AML-193 (cell line): ENCODE measurements at regions not wholly inside any gene's neighbourhood (a gene's known extent, or its start where the extent isn't known, plus 50 kb on each side); places are given as distances from the start of the nearest gene placed in this dataset.
"Not testable (repeated sequence)": the region's sequence is repeated elsewhere in the genome, so short reads cannot be mapped to it uniquely, and the experiment has no call there.

Experiments used
- DNase-seq, 2 experiments: peaks; one replicate each; lab custom pipeline; 2025; lab: John Stamatoyannopoulos, UW

DNA sequence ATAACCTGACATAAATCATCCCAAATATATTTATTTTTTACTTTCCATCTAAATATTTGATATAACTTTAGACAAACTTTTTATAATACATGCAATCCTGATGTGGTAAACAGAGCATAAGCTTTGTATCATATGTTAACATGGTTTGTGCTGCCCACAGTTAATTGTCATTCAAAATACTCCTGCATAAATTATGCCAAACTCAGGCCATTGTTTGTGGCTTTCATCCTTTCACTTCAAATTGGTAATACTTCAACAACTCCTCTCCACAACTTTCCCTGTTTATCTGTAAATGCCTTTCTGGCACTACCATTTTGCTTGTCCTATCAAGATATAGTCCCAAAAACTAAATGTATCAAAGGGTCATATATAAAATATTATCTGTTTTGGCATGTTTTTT lies 586.7 kb downstream of the HINT1 start:
- DNase-seq = no peak

DNA sequence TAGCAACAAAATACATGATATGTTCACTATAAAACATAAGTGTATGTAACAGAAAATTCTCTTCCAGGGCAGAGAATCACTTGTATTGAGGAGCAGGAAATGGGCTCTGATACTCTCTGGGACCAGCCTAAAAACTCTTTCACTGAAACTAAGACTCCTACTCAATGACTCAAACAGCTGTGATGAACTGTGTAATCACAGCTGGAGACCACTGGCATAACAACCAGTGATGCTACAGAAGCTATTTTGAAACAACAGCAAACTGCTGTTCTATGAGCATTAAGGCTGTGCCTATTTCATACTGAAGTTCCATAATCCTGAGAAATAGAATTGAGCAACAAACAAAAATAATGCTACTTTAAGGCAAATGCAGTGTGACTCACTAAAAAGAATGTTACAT lies 594.0 kb downstream of the HINT1 start:
- no peak for DNase-seq

DNA sequence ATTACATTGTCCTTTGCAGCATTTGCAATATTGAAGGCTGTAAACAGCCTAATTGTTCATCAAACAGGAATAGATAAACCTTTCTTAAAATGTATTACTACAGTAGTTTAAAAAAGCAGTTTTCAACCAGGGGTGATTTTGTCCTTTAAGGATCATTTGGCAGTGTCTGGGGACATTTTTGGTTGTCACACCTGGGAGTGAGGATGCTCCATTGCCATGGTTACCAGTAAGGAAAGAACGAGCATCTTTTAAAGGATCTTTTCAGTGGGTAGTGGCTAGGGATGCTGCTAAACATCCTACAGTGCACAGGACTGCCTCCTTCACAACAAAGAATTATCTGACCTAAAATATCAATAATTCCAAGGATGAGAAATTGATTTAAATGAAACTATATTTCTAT lies 596.3 kb downstream of the HINT1 start:
- no peak for DNase-seq

DNA sequence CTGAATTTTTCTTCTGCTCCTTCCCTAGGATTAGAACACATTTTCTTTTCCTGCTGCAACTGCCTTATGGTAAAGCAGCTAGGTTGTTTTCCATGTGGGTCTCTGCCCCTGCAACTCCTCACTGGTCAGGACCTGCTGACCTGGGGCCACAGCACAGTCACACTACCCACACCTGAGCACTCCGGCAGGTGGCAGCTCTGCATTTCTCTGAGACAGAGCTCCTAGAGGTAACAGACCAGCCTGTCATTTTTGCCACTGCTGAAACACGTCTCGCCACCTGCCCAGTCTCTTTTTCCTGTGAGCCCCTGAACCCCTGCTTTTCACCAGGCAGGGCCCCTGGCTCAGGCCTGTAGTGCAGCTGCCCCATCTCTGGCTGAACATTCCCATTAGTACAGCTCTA lies 609.6 kb downstream of the HINT1 start:
- no peak for DNase-seq

DNA sequence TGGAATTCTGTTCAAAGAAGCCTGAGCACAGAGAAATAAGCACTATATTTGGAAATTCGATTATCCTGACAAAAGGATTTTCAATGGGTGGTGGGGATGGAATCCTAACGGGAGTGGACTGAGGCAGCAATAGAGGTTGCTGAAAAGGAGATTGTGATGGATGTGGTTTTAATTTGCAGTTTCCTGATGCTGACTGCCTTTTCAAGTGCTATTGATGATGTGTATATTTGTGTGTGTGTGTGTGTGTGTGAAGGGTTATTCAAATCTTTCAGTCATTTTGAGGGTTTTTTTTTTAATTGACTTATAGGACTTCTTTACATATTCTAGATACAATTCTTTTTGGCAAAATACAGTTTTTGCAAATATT lies 614.5 kb downstream of the HINT1 start:
- DNase-seq = no peak

DNA sequence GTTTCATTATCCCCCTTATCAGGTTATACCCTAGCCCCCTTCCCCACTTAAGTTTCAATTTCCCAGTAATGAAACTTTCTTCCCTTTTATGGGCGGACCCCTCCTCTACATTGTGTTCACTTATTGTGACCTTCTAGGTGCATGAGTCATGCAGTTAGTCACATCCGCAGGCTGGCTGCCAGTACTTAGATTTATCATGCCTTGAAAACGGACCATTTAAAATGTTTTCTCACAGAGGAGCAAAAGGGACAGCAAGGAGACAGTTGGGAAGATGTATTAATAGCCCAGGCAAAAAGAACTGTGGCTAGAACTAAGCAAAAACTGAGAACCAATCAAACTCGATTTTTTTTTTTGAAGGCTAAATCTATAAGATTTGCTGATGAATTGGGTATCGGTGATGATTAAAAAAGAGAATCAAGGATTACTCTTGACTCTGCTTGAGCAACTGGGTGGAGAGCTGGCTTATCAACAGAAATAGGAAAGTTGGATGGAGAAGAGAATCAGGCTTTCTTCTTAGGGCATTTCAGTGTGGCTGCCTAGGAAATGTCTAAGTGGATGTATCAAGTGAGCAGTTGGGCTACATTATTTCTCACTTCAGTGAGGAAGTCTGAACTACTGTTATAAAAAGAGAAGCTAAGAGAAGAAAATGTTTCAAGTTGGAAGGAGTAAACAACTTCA lies 615.0 kb downstream of the HINT1 start:
- DNase-seq = no peak

DNA sequence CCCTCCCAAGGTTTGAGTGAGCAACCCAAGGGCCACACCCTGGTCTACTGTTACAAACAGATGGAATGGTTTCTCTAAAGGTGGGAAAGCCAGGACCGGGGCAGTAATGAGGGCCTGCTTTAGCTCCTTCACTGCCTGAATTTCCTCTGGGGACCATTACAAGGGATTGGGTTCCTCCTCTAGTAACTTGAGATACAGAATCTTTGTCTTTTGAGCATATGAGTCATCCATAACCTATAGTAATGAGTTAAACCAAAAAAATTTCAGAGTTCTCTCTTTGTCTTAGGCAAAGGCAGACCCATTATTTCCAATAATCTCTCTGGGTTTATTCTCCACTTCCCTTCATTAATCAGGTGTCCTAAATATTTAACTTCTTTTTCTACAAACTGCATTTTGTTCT lies 618.8 kb downstream of the HINT1 start:
- no peak for DNase-seq

DNA sequence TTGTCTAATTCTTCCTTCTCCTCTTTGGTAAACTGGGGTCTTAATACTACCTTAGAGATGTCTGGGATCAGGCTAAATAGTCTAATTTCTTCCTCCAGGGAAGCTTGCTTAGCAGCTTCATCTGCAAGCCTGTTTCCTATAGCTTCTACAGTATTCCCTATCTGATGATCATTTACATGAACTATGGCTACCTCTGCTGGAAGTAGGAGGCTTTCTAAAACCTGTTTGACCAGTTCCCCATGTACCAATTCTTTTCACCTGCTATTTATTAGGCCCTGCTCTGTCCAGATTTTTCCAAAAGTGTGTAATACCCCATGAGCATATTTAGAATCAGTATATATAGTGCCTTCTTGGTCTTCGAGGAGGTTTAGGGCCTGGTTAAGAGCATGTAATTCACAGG lies 619.8 kb downstream of the HINT1 start:
- DNase-seq = no peak

DNA sequence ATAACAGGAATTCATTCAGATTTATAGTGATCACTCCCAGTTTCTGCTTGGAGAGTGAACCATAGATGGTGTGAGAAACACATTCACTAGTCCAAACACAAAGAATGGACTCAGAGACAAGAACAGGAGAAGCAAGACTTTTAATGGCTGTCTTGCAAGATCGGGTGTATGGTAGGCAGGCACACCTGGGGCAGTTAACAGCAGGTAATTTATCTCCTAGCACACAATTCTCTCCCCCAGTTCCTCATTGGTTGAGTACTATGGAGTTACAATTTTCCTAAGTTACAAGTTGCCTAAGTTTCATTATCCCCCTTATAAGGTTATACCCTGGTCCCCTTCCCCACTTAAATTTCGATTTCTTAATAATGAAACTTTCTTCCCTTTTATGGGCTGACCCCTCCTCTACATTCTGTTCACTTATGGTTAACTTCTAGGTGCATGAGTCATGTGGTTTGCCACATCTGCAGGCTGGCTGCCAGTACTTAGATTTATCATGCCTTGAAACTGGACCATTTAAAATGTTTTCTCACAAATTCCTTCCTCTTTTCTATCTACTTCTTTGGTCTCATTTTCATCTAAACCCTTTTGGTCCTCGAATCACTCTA lies 623.3 kb downstream of the HINT1 start:
- DNase-seq = no peak

DNA sequence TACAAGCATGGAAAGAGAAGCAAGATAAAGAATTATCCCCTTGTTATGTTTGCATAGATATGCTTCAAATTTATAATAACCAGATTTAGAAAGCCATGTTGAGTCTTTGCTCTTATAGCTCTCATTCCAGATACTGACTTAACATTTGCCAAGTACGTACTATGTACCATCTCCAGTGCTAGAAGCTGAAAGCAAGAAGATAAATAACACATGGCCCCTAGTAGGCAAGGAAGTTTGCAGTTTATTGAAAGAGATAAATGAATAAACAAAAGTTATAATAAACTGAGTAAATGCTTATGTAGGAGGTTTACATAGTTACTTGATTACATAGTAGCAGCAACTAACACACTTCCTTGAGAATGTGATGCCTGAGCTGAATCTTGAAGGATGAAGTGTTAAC lies 628.4 kb downstream of the HINT1 start:
- no peak for DNase-seq

DNA sequence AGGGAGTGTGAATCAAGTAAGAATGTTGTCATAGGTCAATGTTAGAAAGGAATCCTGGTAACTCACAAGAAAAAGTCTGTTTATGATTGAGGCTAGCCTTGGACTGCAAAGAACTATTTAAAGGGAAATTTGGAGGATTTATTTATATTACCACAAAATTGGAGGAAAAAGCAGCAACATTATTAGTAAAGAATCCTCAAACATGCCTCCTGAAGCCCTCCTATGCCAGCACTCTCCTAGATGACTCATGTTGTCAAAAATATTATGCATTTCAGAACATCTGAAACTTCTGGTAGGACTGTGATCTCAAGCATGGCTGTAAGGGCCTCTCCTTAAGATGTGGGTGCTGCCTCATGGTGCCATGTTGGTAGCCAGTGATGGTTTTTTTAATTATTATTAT lies 628.5 kb downstream of the CHSY3 start:
- no peak for DNase-seq

DNA sequence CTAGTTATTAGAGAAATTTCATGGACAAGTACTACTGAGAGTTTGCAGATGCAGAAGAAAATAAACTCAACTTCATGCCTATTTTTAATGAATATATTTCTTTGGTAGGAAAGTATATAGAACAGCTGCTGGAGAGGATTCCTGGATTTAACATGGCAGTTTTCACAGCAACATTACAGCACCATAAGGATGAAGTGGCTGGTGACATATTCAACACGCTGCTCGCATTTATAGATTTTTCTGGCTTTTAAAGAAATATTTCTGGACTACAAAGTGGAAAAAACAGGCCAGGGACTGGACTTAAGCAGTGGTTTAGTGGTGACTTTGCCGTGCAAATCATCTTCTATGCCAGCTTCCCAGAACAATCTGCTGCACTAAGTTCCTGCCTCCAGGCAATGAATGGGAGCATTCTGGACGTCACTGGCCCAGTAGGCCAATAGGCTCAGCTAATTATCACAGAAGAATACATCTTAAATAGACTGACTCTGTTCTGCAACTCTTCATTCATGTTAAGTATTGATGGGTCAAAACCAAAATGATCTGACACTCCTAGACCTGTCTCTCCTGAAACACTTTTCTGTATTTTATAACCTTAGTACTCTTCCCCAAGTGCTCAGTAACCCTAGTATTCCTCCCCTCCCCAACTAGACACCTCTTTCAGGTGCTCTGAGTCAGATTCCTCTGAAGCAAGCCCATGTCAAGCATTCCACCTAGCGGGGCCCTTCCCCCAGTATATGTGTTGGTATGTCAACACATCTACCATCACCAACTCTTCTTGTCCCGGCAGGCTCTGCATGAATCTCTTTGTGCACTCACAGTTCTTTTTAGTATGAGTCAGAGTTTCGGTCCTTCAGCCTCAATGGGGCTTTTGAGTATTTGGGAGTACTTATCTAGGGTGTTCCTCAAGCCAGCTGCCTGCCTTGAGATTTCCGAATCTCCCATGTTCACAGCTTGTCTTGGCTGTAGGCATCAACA lies 625.5 kb downstream of the CHSY3 start:
- DNase-seq = no peak

DNA sequence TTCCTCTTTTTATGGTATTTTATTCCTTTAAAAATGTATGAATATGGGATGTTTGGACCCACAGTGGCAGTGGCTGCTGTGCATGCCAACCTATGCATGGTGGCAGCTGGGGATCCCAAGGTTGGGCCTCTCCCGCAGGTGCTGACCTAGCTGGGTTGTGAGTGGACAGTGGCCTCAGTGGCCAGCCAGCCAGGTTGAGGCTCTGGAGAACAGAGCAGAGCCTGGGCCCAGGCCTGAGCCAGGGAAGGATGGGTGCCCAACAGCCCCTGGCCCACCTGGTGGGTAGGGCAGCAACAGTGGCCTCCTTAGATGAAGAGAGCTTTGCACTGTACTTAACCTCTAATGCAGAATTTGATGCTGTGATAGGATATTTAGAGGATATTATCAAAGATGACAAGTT lies 624.8 kb downstream of the CHSY3 start:
- DNase-seq = no peak

DNA sequence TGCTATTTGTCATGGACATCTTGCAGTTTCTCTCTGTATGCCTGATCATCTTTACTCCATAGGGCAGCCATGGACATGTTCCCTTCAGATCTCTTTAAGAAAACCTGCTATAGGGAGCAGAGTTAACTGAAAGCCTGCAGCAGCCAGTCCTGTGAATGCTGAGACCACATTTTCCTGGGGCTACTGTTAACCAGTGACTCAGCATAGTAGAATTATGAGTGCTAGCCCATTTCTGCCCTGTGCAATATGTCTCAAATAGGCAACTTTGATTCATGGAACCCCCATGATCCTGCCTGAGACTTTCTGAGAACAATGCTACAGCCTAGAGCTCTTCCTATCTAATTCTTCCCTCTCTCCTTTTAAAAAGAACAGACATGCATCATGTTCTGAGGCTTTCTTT lies 624.2 kb downstream of the CHSY3 start:
- DNase-seq = no peak

DNA sequence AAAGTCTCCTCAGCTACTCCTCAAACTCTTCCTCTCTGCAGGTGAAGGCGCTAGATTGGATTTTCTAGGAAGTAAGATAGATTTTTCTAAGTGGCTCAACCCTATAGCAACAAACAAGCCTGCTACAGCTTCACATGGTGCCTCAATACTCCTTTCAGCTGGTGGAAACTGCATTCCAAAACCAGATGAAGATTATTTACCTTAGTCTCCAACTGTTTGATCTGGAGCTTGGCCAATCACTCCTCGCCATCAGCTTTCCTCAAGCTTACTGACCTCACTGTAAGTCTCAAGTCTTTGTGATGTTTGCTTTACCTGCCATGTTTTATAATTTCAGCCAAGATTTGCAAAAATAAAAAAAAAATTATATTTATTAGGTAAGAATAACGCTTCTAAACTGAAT lies 622.4 kb downstream of the CHSY3 start:
- DNase-seq = no peak

DNA sequence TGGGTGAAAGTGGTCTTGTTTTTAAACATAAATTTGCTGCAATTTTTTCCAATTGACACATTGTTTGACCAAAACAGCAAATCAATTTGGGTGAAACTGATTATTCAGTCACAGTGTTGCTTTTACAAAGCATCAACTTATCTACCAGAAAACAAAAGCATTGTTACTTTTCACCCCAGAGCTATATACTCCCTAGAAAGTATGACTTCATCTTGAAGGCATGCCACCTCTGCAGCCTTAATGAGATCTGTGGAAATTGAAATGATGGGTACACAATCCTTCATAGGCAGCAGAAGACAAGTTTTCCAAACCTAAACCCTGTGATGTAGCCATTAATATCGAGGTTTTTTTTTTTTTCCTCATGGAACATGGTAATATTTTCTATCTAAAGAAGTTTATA lies 615.9 kb downstream of the CHSY3 start:
- DNase-seq = no peak

DNA sequence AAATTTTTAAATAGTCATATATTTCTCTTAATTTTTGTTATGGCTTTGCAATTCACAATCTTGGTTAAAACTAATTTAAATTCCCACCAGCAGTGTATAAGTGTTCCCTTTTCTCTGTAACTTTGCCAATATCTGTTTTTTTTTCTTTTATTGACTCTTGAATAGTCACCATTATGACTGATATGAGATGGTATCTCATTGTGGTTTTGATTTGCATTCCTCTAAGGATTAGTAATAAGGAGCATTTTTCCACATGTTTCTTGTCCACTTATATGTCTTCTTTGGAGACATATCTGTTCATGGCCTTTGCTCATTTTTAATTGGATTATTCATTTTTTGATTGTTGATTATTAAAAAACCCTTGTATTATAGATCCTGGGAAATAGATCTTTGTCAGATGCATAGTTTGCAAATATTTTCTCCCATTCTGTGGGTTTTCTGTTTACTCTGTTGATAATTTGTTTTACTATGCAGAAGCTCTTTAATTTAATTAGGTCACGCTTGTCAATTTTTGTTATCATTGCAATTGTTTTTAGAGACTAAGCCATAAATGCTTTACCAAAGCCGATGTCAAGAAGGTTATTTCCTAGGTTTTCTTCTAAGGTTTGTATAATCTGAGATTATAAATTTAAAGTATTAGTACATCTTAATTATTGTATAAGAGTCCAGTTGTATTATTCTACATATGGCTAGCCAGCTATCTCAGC lies 610.9 kb downstream of the CHSY3 start:
- no peak for DNase-seq

DNA sequence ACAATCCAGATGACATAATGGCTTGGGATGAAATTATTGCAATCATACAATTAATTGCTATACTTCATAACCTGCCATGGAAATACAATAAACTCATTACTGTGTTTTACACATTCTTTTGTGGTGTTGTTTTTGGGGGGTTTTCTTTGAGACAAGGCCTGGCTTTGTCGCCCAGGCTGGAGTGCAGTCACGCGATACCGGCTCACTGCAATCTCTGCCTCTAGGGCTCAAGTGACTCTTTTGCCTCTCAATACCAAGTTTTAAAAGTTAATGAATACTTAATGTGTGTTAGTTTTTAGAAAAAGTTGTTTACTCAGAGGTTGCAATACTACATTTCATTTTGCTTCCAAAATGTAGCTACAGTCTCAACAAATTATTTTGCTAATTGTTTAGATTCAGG lies 598.4 kb downstream of the CHSY3 start:
- DNase-seq = no peak

DNA sequence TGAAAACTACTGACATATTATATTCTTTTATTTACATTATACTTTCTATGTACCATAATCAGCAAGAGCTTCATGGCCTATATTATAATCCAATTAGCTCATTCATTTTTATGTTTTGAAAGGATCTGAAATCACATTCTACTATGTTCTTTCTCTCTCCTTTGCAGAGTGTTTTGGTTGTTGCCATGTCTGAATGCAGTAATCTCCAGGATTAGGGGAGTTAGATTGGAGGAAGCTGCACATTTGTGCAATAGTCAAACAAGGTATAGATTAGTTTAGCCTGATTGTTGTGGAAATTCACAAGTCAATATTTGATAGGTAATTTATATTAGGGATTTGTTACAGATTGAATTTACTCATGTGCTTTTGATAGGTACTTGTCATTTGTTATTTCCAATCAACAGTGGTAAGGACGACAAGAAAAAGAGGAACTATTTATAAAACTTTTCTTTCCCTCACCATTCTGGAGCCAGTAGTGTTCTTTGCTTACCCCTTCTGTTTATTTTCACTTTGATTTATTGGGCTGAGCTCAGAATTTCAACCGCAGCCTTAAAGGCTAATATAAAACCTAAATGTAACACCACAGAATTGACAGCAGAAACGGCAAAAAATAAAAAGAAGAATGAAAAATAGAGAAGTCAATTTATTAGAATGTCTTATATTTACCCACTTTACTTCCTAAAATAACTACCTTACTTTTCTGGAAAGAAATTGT lies 597.0 kb downstream of the CHSY3 start:
- no peak for DNase-seq

DNA sequence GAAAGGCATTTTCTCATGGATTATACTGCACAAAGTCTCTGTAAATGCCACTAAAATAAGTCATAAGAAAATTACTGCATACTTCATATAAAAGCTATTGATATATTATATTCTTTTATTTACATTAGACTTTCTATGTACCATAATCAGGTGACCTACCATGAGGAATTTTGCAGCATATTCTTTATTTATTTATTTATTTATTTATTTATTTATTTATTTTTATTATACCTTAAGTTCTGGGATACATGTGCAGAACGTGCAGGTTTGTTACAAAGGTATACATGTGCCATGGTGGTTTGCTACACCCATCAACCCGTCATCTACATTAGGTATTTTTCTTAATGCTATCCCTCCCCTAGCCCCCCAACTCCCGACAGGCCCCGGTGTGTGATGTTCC lies 596.2 kb downstream of the CHSY3 start:
- not testable (repeated sequence) for DNase-seq

DNA sequence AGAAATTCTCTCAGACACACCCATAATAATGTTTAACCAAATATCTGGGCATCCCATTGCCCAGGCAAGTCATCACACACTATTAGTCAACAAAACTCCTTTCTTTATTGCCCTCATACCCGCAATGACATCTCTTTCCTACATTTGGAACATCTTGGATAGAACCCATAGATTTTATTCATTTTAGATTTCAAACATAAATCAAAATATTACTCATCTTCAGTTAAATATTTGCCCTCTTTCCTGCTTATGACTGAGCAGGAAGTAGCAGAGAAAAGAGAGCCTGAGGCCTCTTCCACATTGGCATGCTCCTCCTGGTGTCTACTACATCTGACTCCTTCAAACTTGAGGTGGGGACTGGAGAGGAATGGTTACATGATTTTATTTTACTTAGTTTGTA lies 592.0 kb downstream of the CHSY3 start:
- DNase-seq = no peak

DNA sequence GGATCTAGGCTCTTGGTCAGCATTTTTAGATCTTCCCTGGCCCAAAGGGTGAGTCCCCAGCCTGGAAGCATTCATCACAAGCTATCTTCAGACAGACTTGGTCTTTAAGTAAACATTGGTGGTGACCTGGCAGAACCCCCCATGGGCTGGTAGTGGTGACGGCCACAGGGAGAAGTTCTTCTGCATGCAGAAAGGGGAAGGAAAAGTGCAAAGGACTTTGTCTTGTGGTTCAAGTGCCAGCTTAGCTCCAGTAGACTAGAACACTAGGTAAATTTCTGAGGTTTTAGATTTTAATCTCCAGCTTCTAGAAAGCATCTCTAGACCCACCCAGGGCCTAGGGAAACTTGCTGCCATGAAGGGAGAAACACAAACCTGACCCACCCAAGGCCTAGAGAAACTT lies 584.0 kb downstream of the CHSY3 start:
- no peak for DNase-seq
